Mucosa of gallbladder (tissue), 1 donor: ENCODE measurements at regions not wholly inside any gene's neighbourhood (a gene's known extent, or its start where the extent isn't known, plus 50 kb on each side); places are given as distances from the start of the nearest gene placed in this dataset.
"Not testable (repeated sequence)": the region's sequence is repeated elsewhere in the genome, so short reads cannot be mapped to it uniquely, and the experiment has no call there.

Experiments used
- DNase-seq: peaks from one replicate; pipeline ENCODE4 v3.0.0-alpha.2; 2020; ENCODE audit warnings: low spot score
- donor health status: DM: no; HTN: no; CAD: no.

GRCh38 chr2:84288293-84288692 is 170.8 kb downstream of the SUCLG1 start:
- DNase-seq, result no peak

GRCh38 chr2:84286878-84287277 is 172.2 kb downstream of the SUCLG1 start:
- no peak for DNase-seq

- no peak for DNase-seq
Observed at GRCh38 chr2:84285056-84285747, 173.9 kb downstream of the SUCLG1 start.

GRCh38 chr2:84283506-84283905 is 175.6 kb downstream of the SUCLG1 start:
- DNase-seq, result no peak

GRCh38 chr2:84281510-84281909 is 177.6 kb downstream of the SUCLG1 start:
- no peak for DNase-seq

- DNase-seq, result no peak
Observed at GRCh38 chr2:84280873-84281272, 178.2 kb downstream of the SUCLG1 start.

- DNase-seq, result no peak
Observed at GRCh38 chr2:84278386-84278785, 180.7 kb downstream of the SUCLG1 start.

- no peak for DNase-seq
Observed at GRCh38 chr2:84276590-84277255, 182.4 kb downstream of the SUCLG1 start.

- no peak for DNase-seq
Observed at GRCh38 chr2:84273406-84273805, 185.7 kb downstream of the SUCLG1 start.

GRCh38 chr2:84271977-84272376 is 187.1 kb downstream of the SUCLG1 start:
- DNase-seq, result no peak

- no peak for DNase-seq
Observed at GRCh38 chr2:84257831-84258230, 201.2 kb downstream of the SUCLG1 start.

GRCh38 chr2:84251651-84252302 is 207.3 kb downstream of the SUCLG1 start:
- no peak for DNase-seq

- no peak for DNase-seq
Observed at GRCh38 chr2:84249140-84249539, 209.9 kb downstream of the SUCLG1 start.

GRCh38 chr2:84247532-84247931 is 211.5 kb downstream of the SUCLG1 start:
- no peak for DNase-seq

GRCh38 chr2:84243788-84244733 is 215.0 kb downstream of the SUCLG1 start:
- no peak for DNase-seq

GRCh38 chr2:84238907-84239306 is 220.2 kb downstream of the SUCLG1 start:
- no peak for DNase-seq

- DNase-seq, result no peak
Observed at GRCh38 chr2:84236288-84236687, 222.8 kb downstream of the SUCLG1 start.

- DNase-seq, result no peak
Observed at GRCh38 chr2:84234103-84234502, 225.0 kb downstream of the SUCLG1 start.

- no peak for DNase-seq
Observed at GRCh38 chr2:84231478-84231877, 227.6 kb downstream of the SUCLG1 start.

- no peak for DNase-seq
Observed at GRCh38 chr2:84224121-84224520, 235.0 kb downstream of the SUCLG1 start.

GRCh38 chr2:84223191-84223590 is 235.9 kb downstream of the SUCLG1 start:
- DNase-seq, result no peak

GRCh38 chr2:84221102-84221501 is 238.0 kb downstream of the SUCLG1 start:
- not testable (repeated sequence) for DNase-seq
